ENCODE measurements at regions not wholly inside any gene's neighbourhood (a gene's known extent, or its start where the extent isn't known, plus 50 kb on each side); places are given as distances from the start of the nearest gene placed in this dataset.

- Histone ChIP-seq H3K27me3 (ENCODE audit: control insufficient read depth, insufficient read depth, low read length, poor library complexity, severe bottlenecking) (no peaks in the 10 kb centered on the region), H3K4me3 (ENCODE audit: low read length) (no peak overlapping the region), H3K4me1 (ENCODE audit: control insufficient read depth, insufficient read depth, low read length) (no peaks in the 10 kb centered on the region), H3K27ac (ENCODE audit: low read depth, low read length) (no peak overlapping the region), H3K9ac (ENCODE audit: extremely low read depth, low read length, poor library complexity, severe bottlenecking) (no peak overlapping the region), H3K9me3 (ENCODE audit: control insufficient read depth, low read length) (no peaks in the 10 kb centered on the region), H3K36me3 (ENCODE audit: control insufficient read depth, insufficient read depth, low read length) (no peaks in the 10 kb centered on the region)
- Mint-ChIP-seq H3K9me3 (peaks cover 3% of the 10 kb centered on the region), H3K27me3 (ENCODE audit: insufficient read depth) (no peaks in the 10 kb centered on the region), H3K27ac (no peak overlapping the region), H3K4me3 (no peak overlapping the region), H3K36me3 (ENCODE audit: low read depth) (no peaks in the 10 kb centered on the region), H3K4me1 (no peaks in the 10 kb centered on the region)
- no CpG with 5 or more reads among the region's 1 CpG for WGBS, 2 experiments (ENCODE audit: insufficient coverage in 1 of 2, insufficient read length in 1 of 2)
- TF ChIP-seq CTCF (conservative IDR thresholded peaks at IDR 0.05): no peak
- DNase-seq: no peak
These were observed 120.5 kb upstream of the NAV3 start for GRCh38 chr12:77710209-77710608.

GRCh38 chr12:77697126-77697525 is 133.6 kb upstream of the NAV3 start:
- Histone ChIP-seq H3K9ac (ENCODE audit: extremely low read depth, low read length, poor library complexity, severe bottlenecking) (no peak overlapping the region), H3K4me3 (ENCODE audit: low read length) (no peak overlapping the region), H3K27me3 (ENCODE audit: control insufficient read depth, insufficient read depth, low read length, poor library complexity, severe bottlenecking) (no peaks in the 10 kb centered on the region), H3K9me3 (ENCODE audit: control insufficient read depth, low read length) (no peaks in the 10 kb centered on the region), H3K36me3 (ENCODE audit: control insufficient read depth, insufficient read depth, low read length) (no peaks in the 10 kb centered on the region), H3K27ac (ENCODE audit: low read depth, low read length) (no peak overlapping the region), H3K4me1 (ENCODE audit: control insufficient read depth, insufficient read depth, low read length) (no peaks in the 10 kb centered on the region)
- Mint-ChIP-seq H3K27ac (no peak overlapping the region), H3K27me3 (ENCODE audit: insufficient read depth) (no peaks in the 10 kb centered on the region), H3K36me3 (ENCODE audit: low read depth) (no peaks in the 10 kb centered on the region), H3K4me3 (no peak overlapping the region), H3K9me3 (no peaks in the 10 kb centered on the region), H3K4me1 (no peaks in the 10 kb centered on the region)
- DNase-seq: no peak
- no peak for TF ChIP-seq CTCF (conservative IDR thresholded peaks at IDR 0.05)
- WGBS, 2 experiments (ENCODE audit: insufficient coverage in 1 of 2, insufficient read length in 1 of 2): 100% methylated on average over 1 of the region's 1 CpG; no CpG with 5 or more reads in 1 of the 2 experiments

GRCh38 chr12:77696183-77696582 is 134.5 kb upstream of the NAV3 start:
- Histone ChIP-seq H3K27ac (ENCODE audit: low read depth, low read length) (no peak overlapping the region), H3K4me1 (ENCODE audit: control insufficient read depth, insufficient read depth, low read length) (no peaks in the 10 kb centered on the region), H3K27me3 (ENCODE audit: control insufficient read depth, insufficient read depth, low read length, poor library complexity, severe bottlenecking) (no peaks in the 10 kb centered on the region), H3K9ac (ENCODE audit: extremely low read depth, low read length, poor library complexity, severe bottlenecking) (no peak overlapping the region), H3K36me3 (ENCODE audit: control insufficient read depth, insufficient read depth, low read length) (no peaks in the 10 kb centered on the region), H3K9me3 (ENCODE audit: control insufficient read depth, low read length) (no peaks in the 10 kb centered on the region), H3K4me3 (ENCODE audit: low read length) (no peak overlapping the region)
- Mint-ChIP-seq H3K36me3 (ENCODE audit: low read depth) (no peaks in the 10 kb centered on the region), H3K4me1 (no peaks in the 10 kb centered on the region), H3K27me3 (ENCODE audit: insufficient read depth) (no peaks in the 10 kb centered on the region), H3K9me3 (no peaks in the 10 kb centered on the region), H3K4me3 (no peak overlapping the region), H3K27ac (no peak overlapping the region)
- 94% methylated on average over 2 of the region's 2 CpGs; no CpG with 5 or more reads in 1 of the 2 experiments for WGBS, 2 experiments (ENCODE audit: insufficient coverage in 1 of 2, insufficient read length in 1 of 2)
- no peak for DNase-seq
- TF ChIP-seq CTCF (conservative IDR thresholded peaks at IDR 0.05): no peak
